ENCODE measurements at regions not wholly inside any gene's neighbourhood (a gene's known extent, or its start where the extent isn't known, plus 50 kb on each side); places are given as distances from the start of the nearest gene placed in this dataset.

DNA sequence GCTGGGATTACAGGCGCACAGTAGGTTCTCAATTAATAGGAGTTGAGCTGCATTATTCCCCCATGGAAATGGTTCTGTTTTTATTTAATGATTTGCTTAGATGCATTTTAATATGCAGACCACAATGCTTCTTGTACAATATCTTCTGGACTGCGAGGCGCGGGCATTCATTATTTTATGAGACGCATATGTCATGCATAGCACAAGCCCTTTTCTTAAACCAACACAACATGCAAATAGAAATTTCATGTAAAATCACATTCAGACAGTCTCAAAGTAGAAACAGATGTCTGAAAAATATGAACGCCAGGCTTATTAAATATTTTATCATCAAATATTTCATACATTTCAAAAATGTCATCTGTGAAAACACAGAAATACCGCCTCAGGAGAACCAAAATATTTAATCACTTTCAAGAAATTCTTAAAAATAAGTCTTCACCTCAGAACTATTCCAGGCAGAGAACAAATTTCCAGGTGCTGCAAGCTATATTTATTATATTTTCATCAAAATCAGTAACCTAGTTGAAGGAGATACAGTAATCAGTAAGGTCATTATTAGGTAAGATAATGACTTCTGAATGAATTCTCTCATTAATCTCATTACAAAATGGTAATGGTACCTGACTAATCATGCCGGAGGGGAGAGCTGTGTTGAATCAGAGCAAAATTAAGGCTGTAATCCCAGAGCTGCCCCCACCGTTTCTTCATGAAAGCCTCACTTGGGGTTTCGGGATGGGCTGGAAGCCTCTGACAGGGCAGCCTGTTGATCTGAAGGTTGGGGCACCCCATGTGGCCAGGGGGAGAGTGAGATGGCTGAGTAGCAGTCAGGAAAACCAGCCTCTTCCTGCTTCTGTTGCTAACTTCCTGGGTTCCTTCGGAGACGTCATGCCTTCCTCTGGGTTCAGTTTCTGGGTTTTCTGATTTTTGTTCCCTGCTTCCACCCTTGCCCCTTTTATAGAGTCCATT, 133.9 kb upstream of the ZNF618 start:
- no peak for DNase-seq

GRCh38 chr9:113742878-113743277, 133.2 kb upstream of the ZNF618 start:
- DNase-seq = no peak

DNA sequence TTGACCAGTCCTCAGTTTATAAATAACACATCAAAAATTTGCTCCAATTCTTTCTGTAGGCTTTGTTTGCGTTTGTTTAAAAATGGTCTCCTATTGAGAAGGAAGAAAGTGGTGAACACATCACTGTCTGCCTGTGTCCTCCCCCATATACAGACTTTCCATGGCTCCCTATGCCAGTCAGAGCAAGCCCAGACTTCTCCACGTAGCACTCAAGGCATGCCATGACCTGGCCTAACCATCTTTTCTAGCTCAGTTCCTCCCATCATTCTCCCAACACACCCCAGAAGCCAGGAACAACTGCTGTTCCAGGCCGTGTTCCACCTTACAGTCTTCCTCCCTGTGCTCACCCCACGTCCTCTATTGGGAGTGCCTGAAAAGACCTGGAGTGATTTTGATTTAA, 129.6 kb upstream of the ZNF618 start:
- no peak for DNase-seq

GRCh38 chr9:113748135-113748534, 128.0 kb upstream of the ZNF618 start:
- no peak for DNase-seq

DNA sequence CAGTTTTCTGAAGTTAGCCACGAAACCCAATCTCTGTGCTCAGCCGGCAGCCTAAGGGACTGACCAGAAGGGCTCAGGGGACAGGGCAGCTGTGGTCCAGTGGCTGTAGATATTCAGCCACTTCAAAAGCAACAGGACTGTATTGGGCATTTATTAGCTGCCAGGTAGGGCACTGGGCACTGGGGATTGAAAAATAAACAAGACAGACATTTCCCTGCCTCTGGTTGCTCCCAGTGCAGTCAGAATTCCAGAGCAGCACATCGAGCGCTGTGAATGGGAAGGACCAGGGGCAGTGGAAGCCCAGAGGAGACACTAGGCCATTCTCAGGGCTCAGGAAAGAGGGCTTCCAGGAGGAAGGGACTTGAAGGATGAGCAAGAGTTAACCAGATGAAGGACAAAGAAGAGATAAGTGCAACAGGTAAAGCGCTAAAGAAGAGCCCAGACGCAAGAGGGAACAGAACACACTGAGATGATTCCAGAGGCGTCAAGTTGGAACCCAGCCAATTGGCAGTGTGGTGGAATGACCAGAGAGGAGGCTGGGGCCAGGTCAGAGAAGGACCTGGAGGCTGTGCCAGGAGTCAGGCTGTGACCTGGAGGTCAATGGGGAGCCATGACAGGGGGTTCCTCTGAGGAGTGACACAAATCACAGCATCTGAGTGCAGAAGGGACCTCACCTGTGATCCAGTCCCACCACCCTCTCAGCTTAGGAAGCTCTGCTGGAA, 122.5 kb upstream of the ZNF618 start:
- DNase-seq = no peak

DNA sequence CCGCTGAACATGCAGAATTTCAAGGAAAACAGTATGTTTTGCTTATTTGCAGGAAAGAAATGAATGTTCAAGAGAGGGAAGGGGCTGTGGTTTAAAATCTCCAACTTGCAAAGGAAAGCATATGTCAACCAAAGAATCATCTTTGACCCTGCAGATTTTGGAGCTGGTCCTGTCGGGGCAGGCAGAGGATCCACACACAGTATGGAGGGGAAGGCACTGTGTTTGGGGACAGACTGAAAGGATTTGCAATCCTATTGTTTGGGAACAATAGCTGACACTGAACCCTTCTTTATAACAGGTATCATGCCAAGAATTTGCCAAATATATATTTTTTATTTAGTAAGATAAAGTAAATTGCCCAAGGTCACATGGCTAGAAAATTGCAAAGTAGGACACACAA, 121.4 kb upstream of the ZNF618 start:
- DNase-seq = no peak

DNA sequence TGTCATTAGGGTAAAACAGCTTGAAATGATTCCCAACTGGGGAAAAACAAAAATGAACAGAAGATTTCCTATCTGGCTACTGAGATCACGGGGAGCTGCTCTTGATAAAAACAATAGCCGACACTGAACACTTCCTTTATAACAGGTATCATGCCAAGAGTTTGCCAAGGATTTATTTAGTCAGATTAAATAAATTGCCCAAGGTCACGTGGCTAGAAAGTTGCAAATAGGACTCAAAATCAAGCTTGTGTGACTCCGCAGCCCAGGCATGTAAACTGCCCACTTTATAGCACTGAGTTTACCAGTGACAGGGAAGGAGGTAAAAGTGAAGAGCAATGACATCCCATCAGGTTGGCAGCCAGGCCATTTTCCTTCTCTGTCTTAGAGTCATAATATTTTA, 120.7 kb upstream of the ZNF618 start:
- no peak for DNase-seq

DNA sequence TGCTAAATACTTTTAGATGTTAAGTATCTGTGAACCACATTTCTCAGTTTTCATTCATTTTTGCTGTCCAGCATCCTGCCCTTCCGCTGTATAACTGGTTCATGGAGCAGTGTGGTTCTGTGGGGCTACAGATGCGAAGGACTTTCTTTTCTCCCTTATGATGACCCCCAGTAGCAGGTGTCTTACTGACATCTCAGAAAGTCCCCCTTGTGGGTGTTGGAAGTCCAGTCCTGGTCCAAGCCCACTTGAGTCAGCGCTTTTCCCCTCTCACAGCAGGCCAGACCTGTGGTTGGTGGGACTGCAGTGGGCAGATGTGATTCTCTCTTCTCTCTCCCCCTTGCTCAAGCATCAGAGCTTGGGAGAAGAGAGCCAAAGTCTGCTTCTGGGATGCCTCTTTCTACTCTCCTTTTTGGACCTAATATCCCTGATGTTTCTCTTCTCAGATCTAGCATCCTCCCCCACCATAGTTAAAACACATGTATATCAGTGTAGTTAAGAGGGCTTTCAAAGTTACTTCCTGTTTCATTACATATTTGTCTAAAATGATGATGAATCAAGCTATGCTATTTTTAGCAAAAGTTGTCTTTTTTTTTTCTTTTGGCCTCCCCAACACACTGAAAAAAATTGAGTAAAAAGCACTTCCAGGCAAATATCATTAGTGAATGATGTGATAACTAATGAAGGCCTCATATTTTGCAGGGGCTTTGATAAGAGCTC, 119.5 kb upstream of the ZNF618 start:
- DNase-seq = no peak

DNA sequence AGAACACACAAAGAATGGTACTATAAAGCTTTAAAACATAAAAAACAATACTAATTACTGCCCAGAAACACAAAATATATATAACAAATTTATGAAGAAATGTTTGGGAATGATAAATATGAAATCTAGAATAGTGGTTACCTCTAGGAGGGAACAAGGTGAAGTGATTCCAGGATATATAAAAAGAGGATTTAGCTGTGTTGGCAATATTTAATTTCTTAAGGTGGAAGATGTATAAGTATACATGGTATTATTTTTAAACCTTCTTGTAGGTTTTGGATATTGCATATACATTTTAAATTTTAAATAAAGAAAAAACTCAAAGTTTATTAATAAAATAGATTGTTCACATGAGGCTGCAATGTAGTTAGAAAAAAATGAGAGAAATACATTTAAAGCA, 112.7 kb upstream of the ZNF618 start:
- DNase-seq = no peak

- no peak for DNase-seq
Observed at GRCh38 chr9:113764572-113764971, 111.5 kb upstream of the ZNF618 start.

- no peak for DNase-seq
Observed at GRCh38 chr9:113769412-113769811, 106.7 kb upstream of the ZNF618 start.

DNA sequence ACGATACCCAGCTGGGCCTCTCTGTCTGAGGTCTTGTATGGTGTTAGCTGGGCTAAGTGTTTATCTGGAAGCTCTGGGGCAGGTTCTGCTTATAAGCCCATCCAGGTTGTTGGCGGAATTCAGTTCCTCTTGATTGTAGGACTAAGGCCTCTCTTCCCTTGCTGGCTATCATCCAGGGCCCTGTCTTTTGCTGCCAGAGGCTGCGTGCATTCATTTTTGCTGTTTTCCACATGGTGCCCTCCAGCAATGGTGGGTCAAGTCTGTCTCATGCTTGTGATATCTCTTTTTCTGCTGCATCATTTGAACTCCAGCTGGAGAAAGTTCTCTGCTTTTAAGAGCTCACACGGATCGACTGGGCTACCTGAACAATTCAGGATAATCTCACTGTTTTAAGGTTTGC, 105.7 kb upstream of the ZNF618 start:
- DNase-seq = no peak

DNA sequence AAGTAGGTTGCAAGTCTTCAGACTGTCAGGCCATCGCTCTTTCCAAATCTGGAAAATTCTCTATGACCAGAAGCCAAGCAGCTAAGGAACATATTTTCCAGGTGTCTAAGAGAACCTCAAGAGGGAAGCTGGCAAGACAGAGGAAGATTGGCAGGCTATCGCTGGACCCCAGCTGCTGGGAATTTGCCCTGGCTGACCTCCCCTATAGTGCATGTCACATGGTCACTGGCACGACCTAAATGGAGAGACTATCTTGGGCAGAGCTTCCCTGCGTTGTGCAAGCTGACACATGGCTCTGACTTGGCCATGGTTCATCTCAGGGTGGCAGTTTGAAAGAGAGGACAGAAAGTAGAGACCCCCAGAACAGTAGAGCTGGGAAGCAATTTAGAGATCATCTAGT, 104.9 kb upstream of the ZNF618 start:
- DNase-seq = no peak

GRCh38 chr9:113772121-113772810, 103.8 kb upstream of the ZNF618 start:
- DNase-seq = no peak

DNA sequence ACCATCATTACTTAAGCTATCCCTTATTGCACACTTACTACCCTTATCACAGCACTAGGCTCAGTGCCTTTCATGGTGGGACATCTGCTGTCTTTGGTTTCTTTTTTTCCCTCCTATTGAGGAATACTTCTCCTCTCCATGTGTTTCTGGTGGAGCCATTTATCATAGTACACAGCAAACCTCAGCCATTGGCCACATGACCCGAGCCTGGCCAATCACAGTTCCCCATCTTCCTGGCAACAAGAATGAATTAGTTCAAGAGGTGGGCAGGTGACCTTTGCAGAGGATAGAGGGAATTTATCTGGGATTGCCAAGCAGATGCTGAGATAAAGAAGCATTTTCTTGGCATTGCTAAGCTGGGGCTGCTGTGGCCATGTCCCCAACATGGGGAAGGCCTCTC, 101.1 kb upstream of the ZNF618 start:
- DNase-seq = no peak

DNA sequence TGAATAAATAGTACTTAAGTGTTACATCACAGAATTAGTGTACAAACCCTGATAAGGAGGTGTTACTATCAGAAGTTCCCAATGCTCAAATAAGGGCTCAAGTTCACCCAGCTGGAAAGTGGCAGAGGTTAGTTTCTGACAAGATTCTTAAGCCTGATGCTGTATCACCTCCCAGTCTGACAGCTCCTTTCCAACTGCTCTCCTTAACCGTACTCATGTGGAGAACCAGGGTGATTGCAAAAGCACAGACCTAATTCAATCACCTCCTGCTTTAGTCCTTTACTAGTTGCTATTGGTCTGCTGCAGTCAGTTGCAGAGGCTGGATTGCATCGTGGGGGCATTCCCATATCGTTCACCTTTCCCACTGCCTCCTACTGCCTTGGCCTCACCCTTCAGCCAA, 100.4 kb upstream of the ZNF618 start:
- DNase-seq = no peak

DNA sequence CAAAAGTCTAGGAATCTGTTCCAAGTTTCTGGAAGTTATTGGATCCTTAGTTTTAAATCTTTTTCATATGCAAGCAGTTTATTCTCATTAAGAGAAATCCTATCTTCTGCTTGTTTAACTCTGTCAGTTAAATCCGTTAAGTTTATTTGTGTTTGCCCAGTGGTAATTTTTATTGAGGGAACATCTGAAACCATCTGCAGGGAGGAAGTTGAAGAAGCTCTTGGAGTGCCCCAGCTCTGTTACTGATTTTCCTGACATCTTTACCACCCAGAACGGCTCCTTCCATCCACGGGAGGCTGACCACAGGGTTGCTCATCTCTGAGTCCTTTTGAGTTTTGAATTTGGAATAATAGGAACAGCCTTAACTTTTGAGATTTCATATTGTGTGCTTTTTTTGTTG, 99.9 kb upstream of the ZNF618 start:
- DNase-seq = no peak

DNA sequence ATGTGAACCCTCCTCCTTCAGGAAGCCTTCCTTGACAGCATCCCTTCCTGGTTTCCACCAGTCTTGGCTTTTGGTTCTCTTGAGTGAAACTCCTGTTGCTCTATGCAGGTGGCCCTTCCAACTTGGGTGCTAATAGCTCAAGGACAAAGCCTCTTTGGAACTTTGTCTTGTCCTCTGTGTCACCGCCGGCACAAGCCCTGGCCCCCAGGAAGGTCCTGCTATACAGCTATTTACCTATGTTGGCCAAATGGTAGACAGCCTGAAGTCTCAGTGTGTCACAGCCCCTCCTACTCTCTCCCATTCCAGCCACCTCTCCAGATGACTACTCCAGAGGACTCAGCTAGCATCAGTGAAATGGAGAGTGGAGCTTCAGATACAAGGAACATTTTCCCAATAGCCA, 94.7 kb upstream of the ZNF618 start:
- DNase-seq = no peak

GRCh38 chr9:113781896-113782295, 94.2 kb upstream of the ZNF618 start:
- no peak for DNase-seq

- DNase-seq = no peak
Observed at GRCh38 chr9:113783475-113783874, 92.6 kb upstream of the ZNF618 start.

- DNase-seq = no peak
Observed at GRCh38 chr9:113785334-113785733, 90.8 kb upstream of the ZNF618 start.

DNA sequence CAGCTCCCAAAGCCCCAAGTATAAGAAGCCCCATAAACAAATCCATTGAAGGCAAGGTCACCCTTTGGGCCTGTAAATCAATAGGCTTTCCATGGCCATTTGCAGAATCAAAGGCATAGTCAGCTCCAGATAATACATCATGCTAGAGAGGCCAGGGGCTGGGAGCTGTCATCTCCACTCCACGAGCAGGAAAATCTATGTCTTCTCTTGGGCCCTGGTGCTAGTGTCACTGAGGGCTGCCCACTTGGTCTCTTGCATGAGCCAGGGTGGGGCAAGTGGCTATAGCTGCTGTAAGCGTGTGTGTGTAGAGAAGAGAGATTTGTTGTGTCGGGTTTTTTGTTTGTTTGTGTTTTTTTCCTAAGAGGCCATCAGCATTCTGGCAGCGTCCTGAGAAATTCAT, 90.0 kb upstream of the ZNF618 start:
- no peak for DNase-seq

- no peak for DNase-seq
Observed at GRCh38 chr9:113787871-113788270, 88.2 kb upstream of the ZNF618 start.

All from DMS53 (cell line).